Small intestine (tissue), 7 donors: ENCODE measurements at regions not wholly inside any gene's neighbourhood (a gene's known extent, or its start where the extent isn't known, plus 50 kb on each side); places are given as distances from the start of the nearest gene placed in this dataset.
A peak's percentile ranks its signal among the peaks of the same experiment; 100 is the strongest.

ENCODE experiments used
- DNase-seq, 2 donors: peaks; one replicate each; pipeline versions ENCODE4 v3.0.0 to v3.0.0-alpha.2; 2013
- FAIRE-seq: peaks from 2 replicates; lab custom pipeline; 2012; peaks lifted over from hg19 to GRCh38; lab: Jason Lieb, UNC
- H3K27ac ChIP-seq, 3 donors: one replicate each; pipeline ENCODE4 v1.5.1; 2013; ENCODE audit warnings: low read length in 2 of 3, mild to moderate bottlenecking in 2 of 3, control low read depth in 1 of 3, inconsistent platforms in 1 of 3, low read depth in 1 of 3, moderate library complexity in 1 of 3
- H3K27me3 ChIP-seq, 3 donors: one replicate each; pipeline ENCODE4 v1.6.1; 2013; ENCODE audit warnings: low read length in 3 of 3, inconsistent platforms in 1 of 3; ENCODE audit not compliant: control insufficient read depth in 3 of 3, insufficient read depth in 3 of 3
- H3K36me3 ChIP-seq, 3 donors: one replicate each; pipeline ENCODE4 v1.6.1; 2013; ENCODE audit warnings: low read length in 3 of 3, inconsistent platforms in 1 of 3, low read depth in 1 of 3, mild to moderate bottlenecking in 1 of 3, moderate library complexity in 1 of 3; ENCODE audit not compliant: control insufficient read depth in 3 of 3, insufficient read depth in 2 of 3
- H3K4me1 ChIP-seq, 3 donors: one replicate each; pipeline ENCODE4 v1.6.1; 2013; ENCODE audit warnings: low read length in 2 of 3, inconsistent platforms in 1 of 3, low read depth in 1 of 3, mild to moderate bottlenecking in 1 of 3, moderate library complexity in 1 of 3; ENCODE audit not compliant: control insufficient read depth in 3 of 3, insufficient read depth in 2 of 3
- H3K4me3 ChIP-seq, 3 donors: one replicate each; pipeline ENCODE4 v1.5.1; 2013; ENCODE audit warnings: low read length in 3 of 3, control low read depth in 1 of 3, inconsistent platforms in 1 of 3, low read depth in 1 of 3, mild to moderate bottlenecking in 1 of 3, moderate library complexity in 1 of 3
- H3K9me3 ChIP-seq, 2 donors: one replicate each; pipeline ENCODE4 v1.6.1; 2013; ENCODE audit warnings: low read depth in 1 of 2, low read length in 1 of 2; ENCODE audit not compliant: control insufficient read depth in 2 of 2, insufficient read depth in 1 of 2
- WGBS, 3 donors: extraction: QIAGEN DNeasy Blood & Tissue Kit; methylation state at CpG; one replicate each; pipeline ENCODE4 v1.1.7; 2013; 5-methylcytosine and 5-hydroxymethylcytosine counted together
- donor health status: healthy with polysubstance abuse.
- donor health status: control.
- donor health status: control.
- donor health status: Bipolar disorder and iron deficiency.
- donor health status: healthy.

DNA sequence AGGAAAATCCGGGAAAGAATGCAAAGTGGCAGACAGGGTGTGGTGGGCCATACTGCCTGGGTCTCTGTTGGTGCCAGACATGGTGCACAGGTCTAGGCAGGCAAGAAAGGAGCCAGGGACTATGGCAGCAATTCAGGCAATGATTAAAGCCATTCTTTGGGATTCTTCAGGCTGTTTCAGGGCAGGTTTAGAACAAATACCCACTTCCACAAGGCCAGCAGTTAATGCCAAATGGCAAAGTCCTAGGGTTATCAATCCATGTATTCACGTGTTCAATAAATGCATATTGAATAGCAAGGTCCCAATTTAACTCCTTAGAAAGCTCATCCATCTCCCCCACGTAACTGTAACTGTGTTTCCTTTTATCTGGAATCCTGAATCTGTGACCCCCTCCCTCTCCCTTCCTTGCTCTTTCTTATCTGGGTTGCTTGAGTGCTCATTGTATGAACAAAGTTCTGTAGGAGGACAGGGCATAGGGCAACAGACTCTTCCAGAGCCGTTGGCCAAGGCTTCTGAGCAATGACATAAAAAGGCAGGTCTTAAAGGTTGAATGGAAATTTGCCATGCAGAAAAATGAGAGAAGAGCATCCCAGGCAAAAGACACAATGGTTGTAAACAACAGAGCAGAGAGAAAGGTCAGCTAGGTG, 146.8 kb upstream of the KLHL29 start:
- Histone ChIP-seq H3K27ac (no peak overlapping the region), H3K27me3 (no peaks in the 10 kb centered on the region), H3K36me3 (no peaks in the 10 kb centered on the region), H3K9me3 (peaks cover 0 to 2% of the 10 kb centered on the region in 2 donors), H3K4me1 (no peaks in the 10 kb centered on the region), H3K4me3 (no peak overlapping the region)
- FAIRE-seq (no peak), DNase-seq (no peak)
- 38 to 66% (median 47%) methylated on average over 4 of the region's 4 CpGs for WGBS, 3 donors

DNA sequence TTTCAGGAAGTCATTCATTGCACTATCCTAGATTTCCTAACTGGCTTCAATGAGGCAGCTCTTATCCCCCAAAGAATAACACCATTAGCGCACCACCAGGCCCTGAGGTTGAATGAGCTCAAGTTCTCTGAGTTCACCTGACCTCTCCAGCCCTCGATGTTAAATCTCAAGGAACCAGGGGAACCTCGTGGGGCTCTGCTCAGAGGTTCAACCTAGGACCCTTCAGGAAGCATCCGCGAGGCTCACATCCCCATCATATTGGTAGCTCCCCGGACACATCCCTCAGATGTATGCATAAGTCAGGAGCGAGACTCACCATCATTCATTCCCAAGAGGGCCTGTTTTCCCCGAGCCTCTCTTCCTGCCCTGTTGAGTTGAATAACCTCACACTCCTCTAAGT, 145.6 kb upstream of the KLHL29 start:
- Histone ChIP-seq H3K4me3 (no peak overlapping the region), H3K9me3 (peaks cover 0 to 2% of the 10 kb centered on the region in 2 donors), H3K27me3 (no peaks in the 10 kb centered on the region), H3K36me3 (no peaks in the 10 kb centered on the region), H3K27ac (no peak overlapping the region), H3K4me1 (no peaks in the 10 kb centered on the region)
- WGBS, 3 donors, result 89 to 92% (median 90%) methylated on average over 8 of the region's 8 CpGs
- DNase-seq (no peak), FAIRE-seq (no peak)

DNA sequence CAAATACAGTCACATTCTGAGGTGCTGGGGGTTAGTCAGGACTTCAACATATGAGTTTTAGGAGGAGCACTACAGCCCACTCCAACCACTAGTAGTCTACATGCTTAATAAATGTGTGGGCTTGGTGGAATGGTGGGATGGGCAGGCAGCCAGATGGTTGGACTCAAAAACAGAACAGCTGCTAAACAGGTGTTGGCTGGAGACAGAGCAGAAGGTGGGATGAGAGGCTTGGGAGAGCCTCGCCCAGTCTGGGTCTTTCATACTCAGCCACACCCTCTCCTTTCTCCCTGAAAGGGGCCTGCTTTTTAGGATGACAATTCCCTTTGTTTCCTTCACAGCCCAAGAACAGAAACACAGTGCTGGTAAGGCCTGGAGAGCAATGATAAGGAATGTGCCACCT, 143.9 kb upstream of the KLHL29 start:
- no peaks in the 10 kb centered on the region for H3K4me1 ChIP-seq
- FAIRE-seq, result no peak
- DNase-seq, result no peak
- H3K36me3 ChIP-seq, result no peaks in the 10 kb centered on the region
- H3K27ac ChIP-seq, result no peak overlapping the region
- no peaks in the 10 kb centered on the region for H3K27me3 ChIP-seq
- H3K4me3 ChIP-seq, result no peak overlapping the region
- H3K9me3 ChIP-seq, result peaks cover 0 to 2% of the 10 kb centered on the region in 2 donors
- 67 to 76% (median 73%) methylated on average over 1 of the region's 1 CpG for WGBS, 3 donors

DNA sequence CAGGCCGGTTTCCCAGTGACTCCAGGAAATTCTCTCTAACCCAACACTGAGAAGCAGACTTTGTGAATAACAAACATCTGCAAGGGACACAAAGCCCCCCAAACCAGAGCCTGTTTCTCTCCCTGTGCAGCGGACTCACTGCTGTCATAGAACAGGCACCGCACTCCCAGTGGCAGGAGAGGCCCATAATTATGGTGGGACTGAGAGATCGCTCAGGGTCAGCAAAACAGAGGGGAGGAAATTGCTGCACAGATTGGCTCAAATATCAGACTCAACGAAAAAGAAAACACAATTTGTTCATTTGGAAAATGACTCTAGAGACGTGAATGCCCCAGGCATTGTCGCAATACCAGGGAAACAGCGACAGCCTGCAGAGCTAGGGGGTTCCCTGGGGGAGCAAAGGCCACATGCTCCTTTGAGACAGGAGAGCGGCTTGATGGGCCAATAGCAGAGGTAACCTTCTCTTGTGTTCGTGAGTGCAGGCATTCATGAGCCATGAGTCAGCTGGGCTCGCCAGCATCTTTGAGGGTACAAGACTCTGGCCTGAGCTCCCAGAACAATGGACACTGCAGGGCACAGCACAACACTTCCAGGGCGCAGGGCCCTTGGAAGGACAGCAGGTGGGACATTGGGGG, 143.3 kb upstream of the KLHL29 start:
- 86 to 89% (median 89%) methylated on average over 12 of the region's 12 CpGs for WGBS, 3 donors
- FAIRE-seq, result no peak

GRCh38 chr2:23243073-23243659, 141.8 kb upstream of the KLHL29 start:
- H3K9me3 ChIP-seq, result peaks cover 0 to 2% of the 10 kb centered on the region in 2 donors
- no peaks in the 10 kb centered on the region for H3K27me3 ChIP-seq
- H3K27ac ChIP-seq, result no peak overlapping the region
- no peak for FAIRE-seq
- no peaks in the 10 kb centered on the region for H3K36me3 ChIP-seq
- WGBS, 3 donors, result 56 to 66% (median 65%) methylated on average over 5 of the region's 5 CpGs
- no peaks in the 10 kb centered on the region for H3K4me1 ChIP-seq
- DNase-seq, result peak in 1 of 2 donors; percentile 14
- H3K4me3 ChIP-seq, result no peak overlapping the region

More for the DNA sequence above, 143.3 kb upstream of the KLHL29 start:
- DNase-seq, result no peak
- Histone ChIP-seq H3K4me1 (no peaks in the 10 kb centered on the region), H3K36me3 (no peaks in the 10 kb centered on the region), H3K4me3 (no peak overlapping the region), H3K9me3 (peaks cover 0 to 2% of the 10 kb centered on the region in 2 donors), H3K27ac (no peak overlapping the region), H3K27me3 (no peaks in the 10 kb centered on the region)

- Histone ChIP-seq H3K9me3 (no peaks in the 10 kb centered on the region), H3K27me3 (no peaks in the 10 kb centered on the region), H3K36me3 (no peaks in the 10 kb centered on the region), H3K4me3 (no peak overlapping the region), H3K4me1 (no peaks in the 10 kb centered on the region), H3K27ac (no peak overlapping the region)
- 49 to 74% (median 58%) methylated on average over 1 of the region's 1 CpG for WGBS, 3 donors
- FAIRE-seq, result no peak
- DNase-seq, result no peak
Measured at GRCh38 chr2:23244617-23245016, 140.4 kb upstream of the KLHL29 start.

DNA sequence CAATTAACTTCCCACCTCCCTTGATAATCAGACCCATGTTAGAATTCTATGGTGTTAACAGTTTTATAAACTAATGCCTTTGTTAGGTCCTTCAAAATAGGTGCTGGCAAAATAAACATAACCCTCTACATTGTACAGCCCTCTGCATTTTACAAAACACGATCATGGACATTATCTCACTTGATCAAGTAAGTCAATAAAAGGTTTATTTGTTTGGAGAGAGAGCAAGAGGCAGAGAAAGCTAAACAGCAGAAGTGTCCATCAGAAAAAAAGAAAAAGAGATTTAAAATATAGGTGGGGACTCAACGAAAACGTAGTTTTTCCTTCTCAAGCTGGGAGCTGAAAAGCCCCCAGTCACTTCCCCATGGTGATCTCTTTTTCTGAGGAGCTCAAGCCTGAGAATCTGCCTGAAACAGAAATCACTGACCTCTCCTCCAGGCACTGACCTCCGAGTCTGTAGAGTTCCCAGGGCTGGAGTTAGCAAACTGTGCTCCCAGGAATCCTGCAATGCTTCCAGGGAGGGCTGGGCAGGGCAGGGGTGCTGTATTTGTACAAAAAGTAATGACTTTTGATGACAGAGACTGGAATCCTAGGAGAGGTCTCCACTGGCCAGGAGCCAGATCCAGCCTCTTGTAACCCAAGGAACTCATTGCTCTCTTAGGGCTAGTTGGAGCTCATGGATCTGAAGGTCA, 137.8 kb upstream of the KLHL29 start:
- DNase-seq (no peak), FAIRE-seq (no peak)
- Histone ChIP-seq H3K36me3 (no peaks in the 10 kb centered on the region), H3K4me3 (no peak overlapping the region), H3K9me3 (no peaks in the 10 kb centered on the region), H3K27ac (no peak overlapping the region), H3K4me1 (no peaks in the 10 kb centered on the region), H3K27me3 (no peaks in the 10 kb centered on the region)
- 54 to 62% (median 55%) methylated on average over 4 of the region's 4 CpGs for WGBS, 3 donors

- Histone ChIP-seq H3K9me3 (no peaks in the 10 kb centered on the region), H3K4me1 (no peaks in the 10 kb centered on the region), H3K4me3 (no peak overlapping the region), H3K27me3 (no peaks in the 10 kb centered on the region), H3K36me3 (no peaks in the 10 kb centered on the region), H3K27ac (no peak overlapping the region)
- FAIRE-seq (no peak), DNase-seq (no peak)
- 59 to 75% (median 61%) methylated on average over 1 of the region's 1 CpG for WGBS, 3 donors
Measured at GRCh38 chr2:23248667-23249066, 136.3 kb upstream of the KLHL29 start.
